H1 (cell line): ENCODE measurements at regions not wholly inside any gene's neighbourhood (a gene's known extent, or its start where the extent isn't known, plus 50 kb on each side); places are given as distances from the start of the nearest gene placed in this dataset.

Experiments used
- CTCF ChIA-PET: fragments of 300-600 bp; sonication (Branson Sonifier 250); formaldehyde crosslinking; loops from one replicate; lab custom pipeline; 2021; ENCODE audit not compliant: partially characterized antibody; lab: Charles Lee
- POLR2A ChIA-PET: fragments of 300-600 bp; sonication (Branson Sonifier 250); formaldehyde crosslinking; loops from one replicate; lab custom pipeline; 2021; ENCODE audit warnings: inconsistent platforms; ENCODE audit not compliant: partially characterized antibody; lab: Charles Lee
- DNase-seq, 2 experiments: peaks; one replicate each; pipeline versions ENCODE4 v3.0.0 to v3.0.0-alpha.2; 2010 to 2022; ENCODE audit warnings: low spot score in 2 of 2, low read depth in 1 of 2, mixed read lengths in 1 of 2
- FAIRE-seq: peaks from 2 replicates; lab custom pipeline; 2011; peaks lifted over from hg19 to GRCh38; lab: Jason Lieb, UNC
- H2AFZ ChIP-seq: 2 replicates; pipeline ENCODE4 v1.8.1; 2012; ENCODE audit warnings: low read length, inconsistent platforms
- H2AK5ac ChIP-seq: 2 replicates; pipeline ENCODE4 v1.6.1; 2013; ENCODE audit warnings: low read depth, low read length
- H2BK120ac ChIP-seq: replicated peaks from 2 replicates; pipeline ENCODE3; 2013; ENCODE audit warnings: low read depth, low read length, inconsistent platforms
- H2BK12ac ChIP-seq: 2 replicates; pipeline ENCODE4 v1.6.1; 2013; ENCODE audit warnings: low read depth, low read length
- H2BK15ac ChIP-seq: 2 replicates; pipeline ENCODE4 v1.6.1; 2013; ENCODE audit warnings: low read length
- H2BK20ac ChIP-seq: 2 replicates; pipeline ENCODE4 v1.6.1; 2013; ENCODE audit warnings: low read length
- H2BK5ac ChIP-seq: 2 replicates; pipeline ENCODE4 v1.6.1; 2013; ENCODE audit warnings: low read depth, low read length
- H3K14ac ChIP-seq: 2 replicates; pipeline ENCODE4 v1.6.1; 2013; ENCODE audit warnings: inconsistent platforms; ENCODE audit not compliant: insufficient read length
- H3K18ac ChIP-seq: 2 replicates; pipeline ENCODE4 v1.6.1; 2013; ENCODE audit warnings: low read length; ENCODE audit errors: extremely low read depth
- H3K23ac ChIP-seq: 2 replicates; pipeline ENCODE4 v1.6.1; 2013; ENCODE audit warnings: inconsistent platforms; ENCODE audit not compliant: insufficient read length
- H3K23me2 ChIP-seq: 2 replicates; pipeline ENCODE4 v1.6.1; 2013; ENCODE audit warnings: low read depth, low read length
- H3K27ac ChIP-seq: 2 replicates; pipeline ENCODE4 v1.6.1; 2011; ENCODE audit warnings: low read depth, low read length, inconsistent platforms
- H3K27me3 ChIP-seq, 4 experiments: replicated peaks in 1 of 4; 1 replicate in 1 of 4; 2 replicates in 3 of 4; pipeline versions ENCODE4 v1.6.1 to v1.8.1; 2011 to 2013; ENCODE audit warnings: low read length in 3 of 4, mild to moderate bottlenecking in 3 of 4, inconsistent platforms in 2 of 4, mixed read lengths in 2 of 4, moderate library complexity in 1 of 4; ENCODE audit not compliant: control insufficient read depth in 3 of 4, insufficient read depth in 3 of 4; ENCODE audit errors: extremely low read depth in 1 of 4
- H3K36me3 ChIP-seq, 4 experiments: 2 replicates each; pipeline versions ENCODE4 v1.6.1 to v1.8.1; 2011 to 2013; ENCODE audit warnings: mild to moderate bottlenecking in 4 of 4, low read length in 3 of 4, moderate library complexity in 2 of 4, control low read depth in 1 of 4, inconsistent platforms in 1 of 4; ENCODE audit not compliant: insufficient read depth in 4 of 4, control insufficient read depth in 2 of 4
- H3K4ac ChIP-seq: replicated peaks from 2 replicates; pipeline ENCODE3; 2013; ENCODE audit warnings: low read length, low read depth, mixed read lengths, inconsistent platforms; ENCODE audit not compliant: insufficient read length
- H3K4me1 ChIP-seq, 4 experiments: replicated peaks in 1 of 4; 1 replicate in 1 of 4; 2 replicates in 3 of 4; pipeline versions ENCODE4 v1.6.1 to v1.8.1; 2011 to 2013; ENCODE audit warnings: low read length in 3 of 4, inconsistent platforms in 2 of 4, mixed read lengths in 1 of 4; ENCODE audit not compliant: insufficient read depth in 4 of 4, control insufficient read depth in 3 of 4
- H3K4me2 ChIP-seq, 2 experiments: 2 replicates each; pipeline versions ENCODE4 v1.6.1 to v1.8.1; 2011 to 2013; ENCODE audit warnings: low read depth in 2 of 2, low read length in 2 of 2, control low read depth in 1 of 2, inconsistent platforms in 1 of 2, mild to moderate bottlenecking in 1 of 2; ENCODE audit not compliant: insufficient read depth in 1 of 2
- H3K4me3 ChIP-seq, 4 experiments: fragments of 200-600, 300-600 bp in 1 of 4; sonication (generic), shearing (Covaris generic), sonication (Bioruptor Twin) in 1 of 4; 2 replicates each; pipeline versions ENCODE4 v1.5.1 to v1.8.1; 2011 to 2016; ENCODE audit warnings: low read length in 4 of 4, low read depth in 3 of 4, control low read depth in 2 of 4, inconsistent platforms in 2 of 4, mild to moderate bottlenecking in 2 of 4, mixed read lengths in 1 of 4, moderate library complexity in 1 of 4; ENCODE audit not compliant: insufficient read depth in 2 of 4; ENCODE audit errors: extremely low read depth in 1 of 4
- H3K56ac ChIP-seq: replicated peaks from 2 replicates; pipeline ENCODE3; 2013; ENCODE audit warnings: low read depth, mild to moderate bottlenecking, mixed read lengths, low read length, inconsistent platforms; ENCODE audit not compliant: insufficient read length
- H3K79me1 ChIP-seq: 2 replicates; pipeline ENCODE4 v1.6.1; 2013; ENCODE audit warnings: low read depth, low read length, control low read depth
- H3K79me2 ChIP-seq, 2 experiments: 2 replicates each; pipeline versions ENCODE4 v1.6.1 to v1.8.1; 2012 to 2013; ENCODE audit warnings: low read length in 2 of 2, mild to moderate bottlenecking in 2 of 2, inconsistent platforms in 1 of 2; ENCODE audit not compliant: insufficient read depth in 2 of 2, control insufficient read depth in 1 of 2
- H3K9ac ChIP-seq, 4 experiments: replicated peaks in 1 of 4; 1 replicate in 1 of 4; 2 replicates in 3 of 4; pipeline versions ENCODE4 v1.6.1 to v1.8.1; 2011 to 2013; ENCODE audit warnings: low read depth in 3 of 4, low read length in 3 of 4, control low read depth in 2 of 4, mild to moderate bottlenecking in 2 of 4, moderate library complexity in 2 of 4, inconsistent platforms in 1 of 4; ENCODE audit errors: extremely low read depth in 1 of 4
- H3K9me3 ChIP-seq, 2 experiments: 2 replicates each; pipeline versions ENCODE4 v1.6.1 to v1.8.1; 2012 to 2013; ENCODE audit warnings: mild to moderate bottlenecking in 2 of 2, moderate library complexity in 2 of 2, control low read depth in 1 of 2, inconsistent platforms in 1 of 2, low read depth in 1 of 2, low read length in 1 of 2, mixed read lengths in 1 of 2; ENCODE audit not compliant: insufficient read depth in 2 of 2
- H4K20me1 ChIP-seq, 2 experiments: replicated peaks in 1 of 2; 2 replicates each; pipeline versions ENCODE3 to v1.8.1; 2011 to 2013; ENCODE audit warnings: inconsistent platforms in 2 of 2, low read length in 2 of 2, mild to moderate bottlenecking in 1 of 2; ENCODE audit not compliant: insufficient read depth in 2 of 2, control insufficient read depth in 1 of 2
- H4K5ac ChIP-seq: 2 replicates; pipeline ENCODE4 v1.6.1; 2013; ENCODE audit warnings: low read length, low read depth, mixed read lengths, inconsistent platforms; ENCODE audit not compliant: insufficient read length
- H4K8ac ChIP-seq: 2 replicates; pipeline ENCODE4 v1.8.0; 2013; ENCODE audit warnings: mild to moderate bottlenecking, moderate library complexity, low read length, inconsistent platforms; ENCODE audit not compliant: insufficient read depth; ENCODE audit errors: extremely low read depth
- H4K91ac ChIP-seq: replicated peaks from 2 replicates; pipeline ENCODE3; 2013; ENCODE audit warnings: low read length, mixed read lengths, inconsistent platforms; ENCODE audit not compliant: insufficient read length
- CTBP2 ChIP-seq: IDR thresholded peaks from 2 replicates; pipeline ENCODE4 v1.7.0; 2011; ENCODE audit warnings: borderline replicate concordance, mild to moderate bottlenecking, moderate library complexity, mixed read lengths, low read length; ENCODE audit not compliant: insufficient read depth, insufficient read length
- E2F6 ChIP-seq: IDR thresholded peaks from 2 replicates; pipeline ENCODE4 v1.6.1; 2012; ENCODE audit warnings: inconsistent platforms
- HDAC2 ChIP-seq, 2 experiments: fragments of 300-600 bp in 1 of 2; sonication (generic) in 1 of 2; IDR thresholded peaks; 2 replicates each; pipeline ENCODE4 v1.6.1; 2011 to 2012; ENCODE audit warnings: low read depth in 2 of 2, low read length in 2 of 2, mild to moderate bottlenecking in 2 of 2, moderate library complexity in 2 of 2, borderline replicate concordance in 1 of 2, inconsistent platforms in 1 of 2
- JUND ChIP-seq: IDR thresholded peaks from 2 replicates; pipeline ENCODE4 v1.6.1; 2011; ENCODE audit warnings: mild to moderate bottlenecking, improper control_type of control experiment, low read length
- KDM5A ChIP-seq: fragments of 200-600 bp; IDR thresholded peaks from 2 replicates; pipeline ENCODE4 v1.7.1; 2012; ENCODE audit warnings: mild to moderate bottlenecking, low read length, inconsistent platforms, mixed read lengths
- POU5F1 ChIP-seq: IDR thresholded peaks from 2 replicates; pipeline ENCODE4 v1.6.1; 2011; ENCODE audit warnings: low read depth, mild to moderate bottlenecking, low read length, moderate library complexity
- RAD21 ChIP-seq, 2 experiments: IDR thresholded peaks in 1 of 2; conservative IDR thresholded peaks in 1 of 2; 2 replicates each; pipeline ENCODE4 v1.6.1; 2011; ENCODE audit warnings: low read depth in 2 of 2, low read length in 2 of 2, improper control_type of control experiment in 1 of 2, inconsistent platforms in 1 of 2, mild to moderate bottlenecking in 1 of 2, moderate library complexity in 1 of 2
- SAP30 ChIP-seq: fragments of 300-600 bp; sonication (generic); IDR thresholded peaks from 2 replicates; pipeline ENCODE4 v1.7.1; 2012; ENCODE audit warnings: low read length, moderate library complexity, mild to moderate bottlenecking, inconsistent platforms; ENCODE audit not compliant: insufficient read depth, insufficient replicate concordance
- TEAD4 ChIP-seq: IDR thresholded peaks from 2 replicates; pipeline ENCODE4 v1.6.1; 2012; ENCODE audit warnings: low read depth, low read length, inconsistent platforms, mixed read lengths
- WGBS, 2 experiments: shearing (Covaris generic) in 1 of 2; methylation state at CpG; one replicate each; pipeline versions ENCODE4 v1.1.6 to v1.1.7; 2013 to 2015; ENCODE audit warnings: low lambda C conversion rate in 2 of 2, mixed read lengths in 2 of 2, inconsistent platforms in 1 of 2, low coverage in 1 of 2, missing lambda C conversion rate in 1 of 2; ENCODE audit not compliant: insufficient replicate concordance in 2 of 2, insufficient coverage in 1 of 2, insufficient read length in 1 of 2; ENCODE audit errors: extremely low coverage in 1 of 2, missing lambda C conversion rate in 1 of 2; 5-methylcytosine and 5-hydroxymethylcytosine counted together

DNA sequence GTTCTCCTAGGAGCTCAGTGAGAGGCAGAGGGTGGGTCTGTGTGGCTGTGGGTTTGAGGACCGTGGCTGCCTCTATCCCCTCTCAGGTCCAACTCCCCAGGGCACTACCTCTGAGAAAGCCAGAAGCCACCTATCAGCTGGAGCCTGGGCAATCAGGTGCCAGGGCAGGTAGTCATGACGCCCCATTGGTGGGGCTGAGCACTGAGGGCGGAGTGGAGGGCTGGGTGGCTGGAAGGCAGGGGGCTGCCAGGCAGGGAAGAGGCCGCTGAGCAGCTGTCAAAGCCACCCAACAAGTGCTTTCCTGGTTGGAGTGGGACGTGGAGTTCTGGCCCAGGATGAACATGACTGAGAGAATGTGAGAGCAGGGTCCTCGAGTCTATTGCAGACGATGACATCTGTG is 164.9 kb upstream of the AJAP1 start:
- CTCF ChIA-PET, result no interaction called here

More for the DNA sequence above, 164.9 kb upstream of the AJAP1 start:
- DNase-seq, result no peak
- Histone ChIP-seq H2BK12ac (no peak overlapping the region), H2BK5ac (no peak overlapping the region), H3K9ac (no peak overlapping the region), H3K79me2 (no peaks in the 10 kb centered on the region), H3K56ac (no peak overlapping the region), H3K27me3 (no peaks in the 10 kb centered on the region), H2AK5ac (no peak overlapping the region), H4K20me1 (no peaks in the 10 kb centered on the region), H4K8ac (no peak overlapping the region), H4K5ac (no peak overlapping the region), H3K4me2 (no peak overlapping the region), H3K23me2 (no peaks in the 10 kb centered on the region), H2AFZ (no peak overlapping the region), H4K91ac (no peak overlapping the region), H3K14ac (no peak overlapping the region), H2BK20ac (no peak overlapping the region), H2BK120ac (no peak overlapping the region), H3K4ac (no peak overlapping the region), H3K27ac (no peak overlapping the region), H3K9me3 (peaks cover 19 to 68% of the 10 kb centered on the region in 2 experiments), H3K79me1 (no peaks in the 10 kb centered on the region), H3K23ac (no peak overlapping the region), H3K36me3 (no peaks in the 10 kb centered on the region), H2BK15ac (no peak overlapping the region), H3K18ac (no peak overlapping the region), H3K4me1 (no peaks in the 10 kb centered on the region; a peak in 1 of 7 replicates), H3K4me3 (no peak overlapping the region)
- no peak for FAIRE-seq
- TF ChIP-seq SAP30 (no peak), E2F6 (no peak), CTBP2 (no peak), POU5F1 (no peak), TEAD4 (no peak), HDAC2 (IDR thresholded peaks at IDR 0.05; ENCODE audit: borderline replicate concordance in 1 of 2, low read depth in 2 of 2, low read length in 2 of 2) (no peak), JUND (no peak), RAD21 (IDR thresholded peaks at IDR 0.05 in 1 of 2, conservative IDR thresholded peaks at IDR 0.05 in 1 of 2; ENCODE audit: low read depth in 2 of 2, low read length in 2 of 2) (no peak), KDM5A (no peak)
- POLR2A ChIA-PET, result no interaction called here
- 66% methylated on average over 7 of the region's 7 CpGs; no CpG with 5 or more reads in 1 of the 2 experiments for WGBS, 2 experiments
